ENCODE measurements at regions not wholly inside any gene's neighbourhood (a gene's known extent, or its start where the extent isn't known, plus 50 kb on each side); places are given as distances from the start of the nearest gene placed in this dataset.

- POLR2A ChIA-PET = no interaction called here
- no peak for DNase-seq (ENCODE audit: low read depth, low spot score)
- no peaks in the 10 kb centered on the region for H3K9me3 ChIP-seq (ENCODE audit: control insufficient read depth, insufficient read depth, low read length)
- TF ChIP-seq, protein P1, sequence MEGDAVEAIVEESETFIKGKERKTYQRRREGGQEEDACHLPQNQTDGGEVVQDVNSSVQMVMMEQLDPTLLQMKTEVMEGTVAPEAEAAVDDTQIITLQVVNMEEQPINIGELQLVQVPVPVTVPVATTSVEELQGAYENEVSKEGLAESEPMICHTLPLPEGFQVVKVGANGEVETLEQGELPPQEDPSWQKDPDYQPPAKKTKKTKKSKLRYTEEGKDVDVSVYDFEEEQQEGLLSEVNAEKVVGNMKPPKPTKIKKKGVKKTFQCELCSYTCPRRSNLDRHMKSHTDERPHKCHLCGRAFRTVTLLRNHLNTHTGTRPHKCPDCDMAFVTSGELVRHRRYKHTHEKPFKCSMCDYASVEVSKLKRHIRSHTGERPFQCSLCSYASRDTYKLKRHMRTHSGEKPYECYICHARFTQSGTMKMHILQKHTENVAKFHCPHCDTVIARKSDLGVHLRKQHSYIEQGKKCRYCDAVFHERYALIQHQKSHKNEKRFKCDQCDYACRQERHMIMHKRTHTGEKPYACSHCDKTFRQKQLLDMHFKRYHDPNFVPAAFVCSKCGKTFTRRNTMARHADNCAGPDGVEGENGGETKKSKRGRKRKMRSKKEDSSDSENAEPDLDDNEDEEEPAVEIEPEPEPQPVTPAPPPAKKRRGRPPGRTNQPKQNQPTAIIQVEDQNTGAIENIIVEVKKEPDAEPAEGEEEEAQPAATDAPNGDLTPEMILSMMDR (IDR thresholded peaks at IDR 0.05; ENCODE audit: low read depth, low read length) = no peak
- no peak overlapping the region for H3K27ac ChIP-seq (ENCODE audit: low read depth, low read length)
- H3K27me3 ChIP-seq (ENCODE audit: control insufficient read depth, insufficient read depth, low read length) = no peaks in the 10 kb centered on the region
- CTCF ChIA-PET = interaction anchor here (1.0 kb wide), 1 partner anchor 131 kb away, joined by 3 read pairs; no protein-coding TSS in a partner anchor
- no peak overlapping the region for H3K4me3 ChIP-seq (ENCODE audit: low read depth, low read length)
These were observed 847.2 kb upstream of the DPPA4 start for GRCh38 chr3:110184536-110184935.

GRCh38 chr3:110193074-110193473 is 855.7 kb upstream of the DPPA4 start:
- ChIA-PET POLR2A (no interaction called here), CTCF (interaction anchor here (0.6 to 1.5 kb wide), 2 partner anchors 9 to 1178 kb away, joined by 3 to 4 read pairs; no protein-coding TSS in a partner anchor)
- no peaks in the 10 kb centered on the region for H3K27me3 ChIP-seq (ENCODE audit: control insufficient read depth, insufficient read depth, low read length)
- H3K4me3 ChIP-seq (ENCODE audit: low read depth, low read length) = no peak overlapping the region
- H3K27ac ChIP-seq (ENCODE audit: low read depth, low read length) = no peak overlapping the region
- no peaks in the 10 kb centered on the region for H3K9me3 ChIP-seq (ENCODE audit: control insufficient read depth, insufficient read depth, low read length)
- no peak for DNase-seq (ENCODE audit: low read depth, low spot score)
- TF ChIP-seq, protein P1 (IDR thresholded peaks at IDR 0.05; ENCODE audit: low read depth, low read length) = no peak

GRCh38 chr3:110198717-110199587 is 861.6 kb upstream of the DPPA4 start:
- no peak for DNase-seq (ENCODE audit: low read depth, low spot score)
- no peak overlapping the region for H3K4me3 ChIP-seq (ENCODE audit: low read depth, low read length)
- no peaks in the 10 kb centered on the region for H3K27me3 ChIP-seq (ENCODE audit: control insufficient read depth, insufficient read depth, low read length)
- TF ChIP-seq, protein P1 (IDR thresholded peaks at IDR 0.05; ENCODE audit: low read depth, low read length) = no peak
- CTCF ChIA-PET = no interaction called here
- POLR2A ChIA-PET = no interaction called here
- H3K27ac ChIP-seq (ENCODE audit: low read depth, low read length) = no peak overlapping the region
- H3K9me3 ChIP-seq (ENCODE audit: control insufficient read depth, insufficient read depth, low read length) = no peaks in the 10 kb centered on the region

- TF ChIP-seq, protein P1 (IDR thresholded peaks at IDR 0.05; ENCODE audit: low read depth, low read length) = no peak
- no peak overlapping the region for H3K27ac ChIP-seq (ENCODE audit: low read depth, low read length)
- CTCF ChIA-PET = no interaction called here
- no peaks in the 10 kb centered on the region for H3K27me3 ChIP-seq (ENCODE audit: control insufficient read depth, insufficient read depth, low read length)
- POLR2A ChIA-PET = no interaction called here
- DNase-seq (ENCODE audit: low read depth, low spot score) = no peak
- H3K4me3 ChIP-seq (ENCODE audit: low read depth, low read length) = no peak overlapping the region
- H3K9me3 ChIP-seq (ENCODE audit: control insufficient read depth, insufficient read depth, low read length) = no peaks in the 10 kb centered on the region
These were observed 862.2 kb upstream of the DPPA4 start for GRCh38 chr3:110199588-110199943.

DNA sequence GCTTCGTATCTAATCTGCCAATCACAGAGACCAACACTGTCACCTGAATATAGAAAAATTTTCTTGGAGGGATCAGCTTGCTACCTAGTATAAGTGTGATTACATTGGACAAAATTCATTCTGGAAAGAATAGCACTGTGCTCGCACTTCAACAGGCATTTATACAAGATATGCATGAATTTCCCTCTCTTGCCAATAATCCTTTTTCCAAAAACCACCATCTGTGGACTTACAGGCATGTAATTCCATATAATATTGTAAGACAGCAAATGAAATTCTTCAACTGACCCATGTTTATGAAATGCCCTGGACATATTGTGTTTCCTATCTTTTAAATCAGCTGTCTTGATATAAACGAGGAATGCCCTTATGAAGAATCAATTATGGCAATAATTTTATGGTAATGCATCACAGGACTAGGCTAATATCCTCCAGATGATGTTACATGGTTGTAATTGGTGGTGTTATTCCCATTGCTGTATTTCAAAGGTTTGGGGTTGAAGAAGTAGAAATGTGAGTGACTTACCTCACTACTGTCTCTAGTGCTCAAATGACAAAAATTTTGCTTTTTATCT is 861.4 kb upstream of the NECTIN3 start:
- Histone ChIP-seq H3K9me3 (ENCODE audit: control insufficient read depth, insufficient read depth, low read length) (no peaks in the 10 kb centered on the region), H3K4me3 (ENCODE audit: low read depth, low read length) (no peak overlapping the region), H3K27me3 (ENCODE audit: control insufficient read depth, insufficient read depth, low read length) (no peaks in the 10 kb centered on the region), H3K27ac (ENCODE audit: low read depth, low read length) (no peak overlapping the region)
- CTCF ChIA-PET = no interaction called here
- DNase-seq (ENCODE audit: low read depth, low spot score) = no peak
- TF ChIP-seq, protein P1 (IDR thresholded peaks at IDR 0.05; ENCODE audit: low read depth, low read length) = no peak
- POLR2A ChIA-PET = no interaction called here

Data from AG04450 (cell line).